ENCODE measurements at regions not wholly inside any gene's neighbourhood (a gene's known extent, or its start where the extent isn't known, plus 50 kb on each side); places are given as distances from the start of the nearest gene placed in this dataset.

- H3K4me3 ChIP-seq (replicated peaks; ENCODE audit: insufficient read depth, low read length), result no peak overlapping the region
- no peak for DNase-seq (ENCODE audit: low read depth in 1 of 2, low spot score in 1 of 2)
- no peak overlapping the region for H3K27ac ChIP-seq (replicated peaks)
- H3K27me3 ChIP-seq (ENCODE audit: insufficient read depth, poor library complexity, severe bottlenecking), result no peaks in the 10 kb centered on the region
- TF ChIP-seq, protein P1, sequence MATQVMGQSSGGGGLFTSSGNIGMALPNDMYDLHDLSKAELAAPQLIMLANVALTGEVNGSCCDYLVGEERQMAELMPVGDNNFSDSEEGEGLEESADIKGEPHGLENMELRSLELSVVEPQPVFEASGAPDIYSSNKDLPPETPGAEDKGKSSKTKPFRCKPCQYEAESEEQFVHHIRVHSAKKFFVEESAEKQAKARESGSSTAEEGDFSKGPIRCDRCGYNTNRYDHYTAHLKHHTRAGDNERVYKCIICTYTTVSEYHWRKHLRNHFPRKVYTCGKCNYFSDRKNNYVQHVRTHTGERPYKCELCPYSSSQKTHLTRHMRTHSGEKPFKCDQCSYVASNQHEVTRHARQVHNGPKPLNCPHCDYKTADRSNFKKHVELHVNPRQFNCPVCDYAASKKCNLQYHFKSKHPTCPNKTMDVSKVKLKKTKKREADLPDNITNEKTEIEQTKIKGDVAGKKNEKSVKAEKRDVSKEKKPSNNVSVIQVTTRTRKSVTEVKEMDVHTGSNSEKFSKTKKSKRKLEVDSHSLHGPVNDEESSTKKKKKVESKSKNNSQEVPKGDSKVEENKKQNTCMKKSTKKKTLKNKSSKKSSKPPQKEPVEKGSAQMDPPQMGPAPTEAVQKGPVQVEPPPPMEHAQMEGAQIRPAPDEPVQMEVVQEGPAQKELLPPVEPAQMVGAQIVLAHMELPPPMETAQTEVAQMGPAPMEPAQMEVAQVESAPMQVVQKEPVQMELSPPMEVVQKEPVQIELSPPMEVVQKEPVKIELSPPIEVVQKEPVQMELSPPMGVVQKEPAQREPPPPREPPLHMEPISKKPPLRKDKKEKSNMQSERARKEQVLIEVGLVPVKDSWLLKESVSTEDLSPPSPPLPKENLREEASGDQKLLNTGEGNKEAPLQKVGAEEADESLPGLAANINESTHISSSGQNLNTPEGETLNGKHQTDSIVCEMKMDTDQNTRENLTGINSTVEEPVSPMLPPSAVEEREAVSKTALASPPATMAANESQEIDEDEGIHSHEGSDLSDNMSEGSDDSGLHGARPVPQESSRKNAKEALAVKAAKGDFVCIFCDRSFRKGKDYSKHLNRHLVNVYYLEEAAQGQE (IDR thresholded peaks at IDR 0.05; ENCODE audit: insufficient replicate concordance, low read depth), result no peak
- no peak for TF ChIP-seq SPI1 (IDR thresholded peaks at IDR 0.05; ENCODE audit: borderline replicate concordance, low read depth)
- TF ChIP-seq, protein P2, sequence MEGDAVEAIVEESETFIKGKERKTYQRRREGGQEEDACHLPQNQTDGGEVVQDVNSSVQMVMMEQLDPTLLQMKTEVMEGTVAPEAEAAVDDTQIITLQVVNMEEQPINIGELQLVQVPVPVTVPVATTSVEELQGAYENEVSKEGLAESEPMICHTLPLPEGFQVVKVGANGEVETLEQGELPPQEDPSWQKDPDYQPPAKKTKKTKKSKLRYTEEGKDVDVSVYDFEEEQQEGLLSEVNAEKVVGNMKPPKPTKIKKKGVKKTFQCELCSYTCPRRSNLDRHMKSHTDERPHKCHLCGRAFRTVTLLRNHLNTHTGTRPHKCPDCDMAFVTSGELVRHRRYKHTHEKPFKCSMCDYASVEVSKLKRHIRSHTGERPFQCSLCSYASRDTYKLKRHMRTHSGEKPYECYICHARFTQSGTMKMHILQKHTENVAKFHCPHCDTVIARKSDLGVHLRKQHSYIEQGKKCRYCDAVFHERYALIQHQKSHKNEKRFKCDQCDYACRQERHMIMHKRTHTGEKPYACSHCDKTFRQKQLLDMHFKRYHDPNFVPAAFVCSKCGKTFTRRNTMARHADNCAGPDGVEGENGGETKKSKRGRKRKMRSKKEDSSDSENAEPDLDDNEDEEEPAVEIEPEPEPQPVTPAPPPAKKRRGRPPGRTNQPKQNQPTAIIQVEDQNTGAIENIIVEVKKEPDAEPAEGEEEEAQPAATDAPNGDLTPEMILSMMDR (IDR thresholded peaks at IDR 0.05; ENCODE audit: insufficient read depth, low read length), result no peak
- no peak for TF ChIP-seq POLR2AphosphoS5 (IDR thresholded peaks at IDR 0.05; ENCODE audit: low read depth)
- no peak for TF ChIP-seq GABPA (IDR thresholded peaks at IDR 0.05; ENCODE audit: low read depth)
These were observed 129.1 kb upstream of the LINC00305 start for GRCh38 chr18:64278026-64278425.

DNA sequence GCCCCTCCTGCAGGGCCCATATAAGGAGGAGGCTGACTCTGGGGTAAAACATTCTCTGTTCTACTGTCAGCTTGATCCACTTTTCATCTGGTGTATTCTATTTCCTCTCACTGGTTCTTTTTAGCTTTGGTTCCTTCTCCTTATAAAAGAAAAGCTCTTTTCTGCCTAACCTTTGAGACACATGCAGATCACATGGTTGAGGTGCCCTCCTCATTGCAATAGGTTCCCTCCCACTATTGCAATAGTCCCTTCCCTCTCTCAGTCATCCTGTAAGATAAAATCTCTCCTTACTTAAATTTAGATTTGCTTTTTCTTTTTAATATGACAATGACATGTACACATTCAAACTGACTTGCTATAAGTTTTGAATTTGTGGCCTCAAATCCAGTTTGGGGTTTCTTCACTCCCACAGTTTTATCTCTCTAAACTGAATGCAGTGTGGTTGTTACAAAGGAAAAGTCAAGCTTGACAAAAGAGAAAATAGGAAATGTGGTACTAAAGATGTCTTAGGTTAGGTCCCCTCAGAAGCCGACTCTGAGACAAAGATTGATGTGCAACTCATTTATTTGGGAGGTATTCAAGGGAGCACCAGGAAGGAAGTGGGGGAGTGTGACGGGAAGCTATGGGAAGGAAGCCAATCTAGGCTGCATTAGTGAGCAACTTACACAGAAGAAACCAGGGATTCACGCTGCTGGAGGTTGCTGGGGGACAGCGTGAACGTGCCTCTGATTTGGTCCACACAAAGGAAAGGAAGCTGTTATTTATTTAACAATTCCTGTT, 127.6 kb upstream of the LINC00305 start:
- DNase-seq (ENCODE audit: low read depth in 1 of 2, low spot score in 1 of 2), result no peak
- TF ChIP-seq, protein P1 (IDR thresholded peaks at IDR 0.05; ENCODE audit: insufficient replicate concordance, low read depth), result no peak
- TF ChIP-seq GABPA (IDR thresholded peaks at IDR 0.05; ENCODE audit: low read depth), result no peak
- TF ChIP-seq SPI1 (IDR thresholded peaks at IDR 0.05; ENCODE audit: borderline replicate concordance, low read depth), result no peak
- TF ChIP-seq POLR2AphosphoS5 (IDR thresholded peaks at IDR 0.05; ENCODE audit: low read depth), result no peak
- TF ChIP-seq, protein P2 (IDR thresholded peaks at IDR 0.05; ENCODE audit: insufficient read depth, low read length), result no peak
- no peak overlapping the region for H3K4me3 ChIP-seq (replicated peaks; ENCODE audit: insufficient read depth, low read length)
- H3K27ac ChIP-seq (replicated peaks), result no peak overlapping the region
- no peaks in the 10 kb centered on the region for H3K27me3 ChIP-seq (ENCODE audit: insufficient read depth, poor library complexity, severe bottlenecking)

- Histone ChIP-seq H3K27ac (replicated peaks) (no peak overlapping the region), H3K27me3 (ENCODE audit: insufficient read depth, poor library complexity, severe bottlenecking) (no peaks in the 10 kb centered on the region), H3K4me3 (replicated peaks; ENCODE audit: insufficient read depth, low read length) (no peak overlapping the region)
- TF ChIP-seq POLR2AphosphoS5 (IDR thresholded peaks at IDR 0.05; ENCODE audit: low read depth), result no peak
- TF ChIP-seq, protein P1 (IDR thresholded peaks at IDR 0.05; ENCODE audit: insufficient replicate concordance, low read depth), result no peak
- no peak for TF ChIP-seq SPI1 (IDR thresholded peaks at IDR 0.05; ENCODE audit: borderline replicate concordance, low read depth)
- TF ChIP-seq, protein P2 (IDR thresholded peaks at IDR 0.05; ENCODE audit: insufficient read depth, low read length), result no peak
- TF ChIP-seq GABPA (IDR thresholded peaks at IDR 0.05; ENCODE audit: low read depth), result no peak
- no peak for DNase-seq (ENCODE audit: low read depth in 1 of 2, low spot score in 1 of 2)
These were observed 126.9 kb upstream of the LINC00305 start for GRCh38 chr18:64275593-64276300.
